Right ventricle myocardium inferior (tissue), 1 donor: ENCODE measurements at regions not wholly inside any gene's neighbourhood (a gene's known extent, or its start where the extent isn't known, plus 50 kb on each side); places are given as distances from the start of the nearest gene placed in this dataset.
"Not testable (repeated sequence)": the region's sequence is repeated elsewhere in the genome, so short reads cannot be mapped to it uniquely, and the experiment has no call there.

Experiments
- ATAC-seq: fragments of 200-7000 bp; cut with Tn5 transposase; one replicate; pipeline ENCODE4 v1.9.1; 2020; ENCODE audit warnings: mild to moderate bottlenecking, moderate library complexity
- DNase-seq: peaks from one replicate; pipeline ENCODE4 v3.0.0; 2021; ENCODE audit errors: missing footprints
- intact Hi-C: fragments of 100-400 bp; cut with DNase I; formaldehyde crosslinking; loops from one replicate; pipeline ENCODE4 v1.11.0; 2022
- donor health status: DM: no; HTN: yes; CAD: no; lungs with severe emphysema.

DNA sequence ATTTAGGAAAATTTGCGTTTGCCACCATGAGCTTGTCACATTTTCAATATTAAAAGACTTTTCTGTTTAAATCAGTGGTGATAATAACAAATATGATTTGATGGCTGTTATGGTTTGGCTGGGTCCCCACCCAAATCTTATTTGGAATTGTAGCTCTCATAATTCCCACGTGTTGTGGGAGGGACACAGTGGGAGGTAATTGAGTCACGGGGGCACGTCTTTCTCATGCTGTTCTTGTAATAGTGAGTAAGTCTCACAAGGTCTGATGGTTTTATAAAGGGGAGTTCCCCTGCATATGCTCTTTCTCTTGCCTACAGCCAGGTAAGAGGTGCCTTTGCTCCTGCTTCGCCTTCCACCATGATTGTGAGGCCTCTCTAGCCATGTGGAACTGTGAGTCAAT is 83.4 kb upstream of the RGPD4 start:
- intact Hi-C loops, result no loop called here
- DNase-seq (no peak), ATAC-seq (no peak)

DNA sequence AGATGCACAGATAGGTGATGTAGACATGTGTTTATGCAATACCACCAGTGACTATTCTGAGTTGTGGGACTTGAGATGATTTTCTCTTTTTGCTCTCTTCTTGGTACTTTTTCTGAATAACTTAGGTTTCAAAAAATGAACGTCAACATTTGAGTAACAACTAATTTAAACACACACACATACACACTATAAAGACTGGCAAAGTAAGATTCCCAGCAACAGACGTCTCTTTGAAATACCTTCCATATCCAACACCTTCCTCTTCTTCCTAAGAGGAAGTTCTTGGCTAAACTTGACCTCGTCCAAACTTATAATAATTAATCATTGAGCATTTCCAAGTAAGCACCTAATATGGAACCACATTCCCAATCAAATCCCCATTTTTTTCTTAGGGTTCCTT is 81.6 kb upstream of the RGPD4 start:
- intact Hi-C loops, result no loop called here
- DNase-seq (no peak), ATAC-seq (no peak)

DNA sequence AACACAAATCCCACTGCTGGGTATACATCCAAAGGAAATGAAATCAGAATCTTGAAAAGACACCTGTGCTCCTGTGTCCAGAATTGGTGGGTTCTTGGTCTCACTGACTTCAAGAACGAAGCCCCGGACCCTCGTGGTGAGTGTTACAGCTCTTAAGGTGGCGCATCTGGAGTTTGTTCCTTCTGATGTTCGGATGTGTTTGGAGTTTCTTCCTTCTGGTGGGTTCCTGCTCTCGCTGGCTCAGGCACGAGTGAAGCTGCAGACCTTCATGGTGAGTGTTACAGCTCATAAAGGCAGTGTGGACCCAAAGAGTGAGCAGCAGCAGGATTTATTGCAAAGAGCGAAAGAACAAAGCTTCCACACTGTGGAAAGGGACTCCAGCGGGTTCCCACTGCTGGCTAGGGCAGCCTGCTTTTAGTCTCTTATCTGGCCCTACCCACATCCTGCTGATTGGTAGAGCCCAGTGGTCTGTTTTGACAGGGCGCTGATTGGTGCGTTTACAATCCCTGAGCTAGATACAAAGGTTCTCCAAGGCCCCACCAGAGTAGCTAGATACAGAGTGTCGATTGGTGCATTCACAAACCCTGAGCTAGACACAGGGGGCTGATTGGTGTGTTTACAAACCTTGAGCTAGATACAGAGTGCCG is 80.0 kb upstream of the RGPD4 start:
- intact Hi-C loops, DNase-seq, ATAC-seq: not testable (repeated sequence)

DNA sequence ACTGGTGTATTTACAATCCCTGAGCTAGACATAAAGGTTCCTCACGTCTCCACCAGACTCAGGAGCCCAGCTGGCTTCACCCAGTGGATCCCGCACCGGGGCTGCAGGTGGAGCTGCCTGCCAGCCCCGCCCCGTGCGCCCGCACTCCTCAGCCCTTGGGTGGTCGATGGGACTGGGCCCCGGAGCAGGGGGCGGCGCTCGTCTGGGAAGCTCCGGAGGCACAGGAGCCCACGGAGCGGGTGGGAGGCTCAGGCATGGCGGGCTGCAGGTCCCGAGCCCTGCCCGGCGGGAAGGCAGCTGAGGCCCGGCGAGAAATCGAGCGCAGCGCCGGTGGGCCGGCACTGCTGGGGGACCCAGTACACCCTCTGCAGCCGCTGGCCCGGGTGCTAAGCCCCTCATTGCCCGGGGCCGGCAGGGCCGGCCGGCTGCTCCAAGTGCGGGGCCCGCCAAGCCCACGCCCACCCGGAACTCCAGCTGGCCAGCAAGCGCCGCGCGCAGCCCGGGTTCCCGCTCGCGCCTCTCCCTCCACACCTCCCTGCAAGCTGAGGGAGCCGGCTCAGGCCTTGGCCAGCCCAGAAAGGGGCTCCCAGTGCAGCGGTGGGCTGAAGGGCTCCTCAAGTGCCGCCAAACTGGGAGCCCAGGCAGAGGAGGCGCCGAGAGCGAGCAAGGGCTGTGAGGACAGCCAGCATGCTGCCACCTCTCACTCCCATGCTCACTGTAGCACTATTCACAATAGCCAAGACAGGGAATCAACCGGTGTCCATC is 79.3 kb upstream of the RGPD4 start:
- ATAC-seq, intact Hi-C loops, DNase-seq: not testable (repeated sequence)

DNA sequence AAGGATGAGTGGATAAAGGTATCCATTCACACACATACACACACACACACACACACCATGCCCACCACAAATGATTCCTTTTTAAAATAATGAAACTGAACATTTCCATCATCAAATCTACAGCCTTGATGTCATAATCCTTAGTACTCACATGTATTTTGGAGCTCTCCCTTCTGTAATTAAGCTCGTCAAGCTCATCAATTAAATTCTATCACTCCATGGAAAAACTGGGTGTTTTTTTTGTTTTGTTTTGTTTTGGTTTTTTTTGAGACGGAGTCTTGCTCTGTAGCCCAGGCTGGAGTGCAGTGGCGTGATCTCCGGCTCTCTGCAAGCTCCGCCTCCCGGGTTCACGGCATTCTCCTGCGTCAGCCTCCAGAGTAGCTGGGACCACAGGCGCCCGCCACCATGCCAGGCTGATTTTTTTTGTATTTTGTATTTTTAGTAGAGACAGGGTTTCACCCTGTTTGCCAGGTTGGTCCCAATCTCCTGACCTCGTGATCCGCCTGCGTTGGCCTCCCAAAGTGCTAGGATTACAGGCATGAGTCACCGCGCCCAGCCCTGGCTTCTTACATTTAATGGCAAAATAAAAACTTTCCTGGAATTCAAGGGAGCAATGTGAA is 78.6 kb upstream of the RGPD4 start:
- intact Hi-C loops, result no loop called here
- ATAC-seq (no peak), DNase-seq (no peak)

DNA sequence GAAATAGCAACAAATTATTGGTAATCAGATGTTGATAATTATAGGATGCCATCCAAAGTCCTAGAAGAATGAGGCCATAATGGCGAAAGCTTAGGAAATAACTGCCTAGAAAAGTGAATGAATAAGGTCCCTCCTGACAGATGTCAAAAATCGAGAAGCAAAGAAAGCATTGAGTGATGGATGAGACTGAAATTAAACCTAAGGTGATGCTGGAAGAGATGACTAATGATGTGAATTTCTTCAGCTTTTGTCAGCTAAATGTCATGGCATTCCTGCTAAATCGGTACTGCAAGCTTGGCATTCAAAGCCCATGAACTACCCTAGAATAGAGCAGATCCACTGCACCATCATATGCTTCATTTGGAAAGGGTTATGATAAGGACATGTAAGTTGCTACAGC is 74.8 kb upstream of the RGPD4 start:
- DNase-seq (no peak), ATAC-seq (no peak)
- intact Hi-C loops, result no loop called here

DNA sequence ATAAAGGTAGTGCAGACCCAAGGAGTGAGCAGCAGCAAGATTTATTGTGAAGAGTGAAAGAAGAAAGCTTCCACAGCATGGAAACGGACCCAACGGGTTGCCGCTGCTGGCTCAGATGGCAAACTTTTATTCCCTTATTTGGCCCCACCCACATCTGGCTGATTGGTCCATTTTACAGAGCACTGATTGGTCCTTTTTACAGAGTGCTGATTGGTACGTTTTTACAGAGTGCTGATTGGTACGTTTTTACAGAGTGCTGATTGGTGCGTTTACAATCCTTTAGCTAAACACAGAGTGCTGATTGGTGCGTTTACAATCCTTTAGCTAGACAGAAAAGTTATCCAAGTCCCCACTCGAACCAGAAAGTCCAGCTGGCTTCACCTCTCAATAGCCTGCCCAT is 72.9 kb upstream of the RGPD4 start:
- ATAC-seq, intact Hi-C loops, DNase-seq: not testable (repeated sequence)

DNA sequence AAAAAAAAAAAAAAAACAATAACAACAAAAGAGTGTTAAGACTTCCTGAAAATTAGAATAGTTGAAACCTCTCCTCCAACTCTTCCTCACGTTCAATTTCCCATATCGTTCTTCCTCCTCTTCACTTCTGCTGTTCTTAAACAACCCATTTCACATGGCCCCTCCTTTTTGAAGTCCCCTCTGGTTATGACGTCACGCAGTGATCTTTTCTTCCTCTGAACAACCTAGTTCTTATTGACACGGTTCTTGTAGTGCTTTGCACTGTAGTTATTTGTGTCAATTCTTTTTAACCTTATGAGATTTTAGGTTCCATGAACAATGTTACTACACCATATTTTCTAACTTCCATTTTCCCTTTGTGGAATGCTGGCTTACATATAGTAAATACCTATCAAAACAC is 69.5 kb upstream of the RGPD4 start:
- no peak for ATAC-seq
- no peak for DNase-seq
- intact Hi-C loops, result no loop called here

DNA sequence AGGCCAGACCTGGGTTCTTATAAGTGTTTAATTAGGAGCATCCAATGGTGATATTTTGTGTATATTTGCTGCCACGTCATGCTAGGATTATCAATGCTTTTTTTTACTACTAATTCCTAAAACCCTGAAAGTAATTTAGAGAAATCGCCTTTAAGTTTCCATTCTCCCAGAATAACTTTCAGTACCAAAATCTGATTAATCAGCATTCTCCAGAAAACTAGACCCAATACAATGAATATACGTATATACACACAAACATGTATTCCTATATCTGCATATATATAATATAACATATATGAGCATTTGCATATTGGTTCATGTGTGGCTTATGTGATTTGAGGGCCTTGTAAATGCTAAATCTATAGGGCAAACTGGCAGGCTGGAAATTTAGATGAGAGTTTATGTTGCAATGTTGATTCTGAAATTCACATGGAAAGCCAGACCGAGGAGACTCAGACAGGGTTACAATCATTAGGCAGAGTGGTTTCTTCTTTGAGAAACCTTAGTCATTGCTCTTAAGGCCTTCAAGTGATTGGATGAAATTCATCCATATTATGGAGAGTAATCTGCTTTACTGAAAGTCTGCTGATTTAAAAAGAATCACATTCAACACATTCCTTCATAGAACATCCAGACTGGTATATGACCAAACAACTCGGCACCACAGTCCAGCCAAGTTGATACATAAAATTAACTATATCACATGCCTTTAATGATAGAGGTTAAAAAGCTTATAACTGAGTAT is 65.9 kb upstream of the RGPD4 start:
- intact Hi-C loops, result no loop called here
- no peak for DNase-seq
- ATAC-seq, result no peak

DNA sequence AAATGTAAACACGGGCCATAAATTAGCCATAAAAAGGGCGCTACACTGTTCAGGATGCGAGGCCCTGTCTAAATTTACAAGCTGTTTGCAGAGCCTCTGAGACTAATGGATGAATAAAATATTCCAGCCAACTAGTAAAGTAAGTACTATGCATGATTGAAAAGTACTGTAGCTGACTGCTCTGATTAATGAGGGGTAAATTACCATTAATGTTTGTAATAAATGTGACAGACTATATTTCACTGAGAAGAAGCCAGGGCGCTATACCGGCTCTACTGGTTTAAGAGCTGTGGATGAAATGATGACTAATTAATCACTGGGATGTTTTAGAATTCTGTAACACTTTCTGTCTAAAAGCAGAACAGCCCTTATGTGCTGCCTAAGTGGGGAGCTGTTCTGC is 54.3 kb upstream of the RGPD4 start:
- DNase-seq, result no peak
- no peak for ATAC-seq
- intact Hi-C loops, result no loop called here

DNA sequence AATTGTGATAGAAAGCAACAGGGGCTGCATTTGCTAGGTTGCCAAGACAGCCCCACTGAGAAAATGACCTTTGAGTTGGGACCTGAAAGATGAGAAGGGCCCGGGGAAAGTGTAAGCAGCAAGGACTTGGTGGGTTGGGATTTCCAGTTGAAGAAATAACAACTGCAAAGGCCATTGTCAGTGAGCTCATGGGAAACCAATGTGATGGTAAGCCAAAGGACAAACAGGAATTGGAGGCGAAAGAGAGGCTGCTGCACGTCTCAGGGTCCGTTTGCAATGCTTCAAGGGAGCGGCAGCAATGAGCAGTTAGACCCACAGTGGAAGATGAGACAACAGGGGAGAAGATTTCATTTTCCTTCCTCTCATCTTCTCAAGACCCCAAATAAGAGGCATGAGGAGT is 51.5 kb upstream of the RGPD4 start:
- no peak for DNase-seq
- intact Hi-C loops, result no loop called here
- no peak for ATAC-seq

DNA sequence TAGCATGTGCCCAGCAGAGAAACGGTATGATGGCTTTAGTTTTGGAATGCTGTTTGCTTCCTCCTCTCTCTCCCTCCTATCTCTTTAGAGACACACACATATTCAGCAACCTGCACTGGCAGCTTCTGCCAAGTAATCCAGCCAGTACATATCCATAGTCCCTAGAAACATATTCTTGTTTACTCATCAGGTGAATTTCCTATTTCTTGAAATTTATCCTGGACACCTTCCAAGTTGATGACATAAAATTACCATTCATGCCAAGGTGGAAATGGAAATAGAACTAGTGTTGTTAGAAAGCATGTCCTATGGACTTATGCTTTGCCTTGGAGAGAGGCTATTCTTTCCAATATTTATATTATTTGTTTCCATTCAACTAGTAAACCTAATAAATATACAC is 50.9 kb upstream of the RGPD4 start:
- ATAC-seq, result no peak
- intact Hi-C loops, result no loop called here

DNA sequence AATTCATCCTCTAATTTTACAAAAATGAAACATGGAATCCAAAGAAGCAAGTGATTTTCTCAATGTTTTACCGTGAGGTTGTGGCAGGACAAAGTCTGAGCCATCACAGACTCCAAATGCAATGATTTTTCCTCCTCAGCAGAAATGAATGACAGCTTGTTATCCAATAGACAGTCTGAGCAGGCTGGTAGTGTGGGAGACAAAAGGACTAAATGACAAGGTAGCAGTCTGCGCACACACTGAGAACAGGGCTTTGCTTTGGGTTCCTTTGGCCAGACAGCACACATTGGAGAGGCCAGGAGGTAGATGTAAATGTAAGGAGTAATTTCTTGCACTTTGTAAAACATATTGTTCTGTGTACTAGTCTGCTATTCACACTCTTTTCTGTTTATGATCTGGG is 50.3 kb upstream of the RGPD4 start:
- intact Hi-C loops, result no loop called here
- ATAC-seq, result no peak

More for the DNA sequence above, 50.9 kb upstream of the RGPD4 start:
- no peak for DNase-seq

More for the DNA sequence above, 50.3 kb upstream of the RGPD4 start:
- no peak for DNase-seq
